ENCODE measurements at regions not wholly inside any gene's neighbourhood (a gene's known extent, or its start where the extent isn't known, plus 50 kb on each side); places are given as distances from the start of the nearest gene placed in this dataset.
"Not testable (repeated sequence)": the region's sequence is repeated elsewhere in the genome, so short reads cannot be mapped to it uniquely, and the experiment has no call there.

DNA sequence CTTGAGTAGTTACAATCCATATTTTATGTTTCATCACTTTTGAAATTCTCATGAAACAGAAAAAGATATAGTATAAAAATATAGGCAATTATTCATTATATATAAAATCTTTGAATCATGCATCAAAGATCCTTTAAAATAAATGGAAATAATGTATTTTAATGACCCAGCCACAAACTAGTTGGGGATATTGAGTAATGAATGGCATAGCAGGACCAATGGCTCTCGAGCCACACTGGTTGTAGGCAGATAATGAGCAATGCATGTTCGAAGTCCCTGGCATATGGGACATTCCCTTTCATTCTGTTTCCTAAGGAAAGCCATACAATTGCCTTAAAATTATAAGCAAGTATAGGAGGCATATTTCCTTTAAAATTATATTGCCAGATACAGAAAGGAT lies 107.4 kb upstream of the IL12A start:
- Mint-ChIP-seq H3K9me3 (no peaks in the 10 kb centered on the region), H3K36me3 (no peaks in the 10 kb centered on the region), H3K27me3 (peaks cover 17% of the 10 kb centered on the region), H3K27ac (no peak overlapping the region), H3K4me3 (no peak overlapping the region), H3K4me1 (ENCODE audit: low read depth) (no peaks in the 10 kb centered on the region)
- CTCF ChIA-PET = no interaction called here
- POLR2A ChIA-PET = no interaction called here
- intact Hi-C loops (cut with micrococcal nuclease) = loop anchor here (10.0 kb wide), 1 partner anchor 464 kb away; no protein-coding TSS in a partner anchor
- no peak for DNase-seq

DNA sequence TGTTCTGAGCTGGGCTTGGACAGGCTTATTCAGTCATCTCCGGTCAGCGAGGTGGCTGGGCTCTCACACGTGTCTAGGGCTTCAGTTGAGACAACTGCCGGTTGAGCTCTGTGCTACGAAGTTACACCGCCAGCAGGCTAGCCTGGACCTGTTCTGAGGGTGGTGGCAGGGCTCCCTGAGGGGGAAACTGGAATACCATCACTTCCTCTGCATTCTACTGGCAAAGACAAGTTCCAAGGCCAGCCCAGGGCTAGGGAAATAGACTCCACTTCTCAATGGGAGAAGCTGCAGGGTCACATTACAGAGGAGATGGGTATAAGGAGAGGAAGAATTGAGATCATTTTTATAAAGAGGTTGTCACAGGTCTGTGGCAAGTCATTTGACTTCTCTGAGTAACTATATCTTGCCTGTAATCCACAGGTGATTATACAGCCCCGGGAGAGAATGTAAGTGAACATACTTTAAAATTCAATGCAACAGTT lies 106.8 kb upstream of the IL12A start:
- intact Hi-C loops (cut with micrococcal nuclease) = loop anchor here (10.0 kb wide), 1 partner anchor 463 kb away; no protein-coding TSS in a partner anchor
- DNase-seq = no peak
- no peaks in the 10 kb centered on the region for H3K9me3 Mint-ChIP-seq
- no peaks in the 10 kb centered on the region for H3K36me3 Mint-ChIP-seq
- peaks cover 15% of the 10 kb centered on the region for H3K27me3 Mint-ChIP-seq
- no peaks in the 10 kb centered on the region for H3K4me1 Mint-ChIP-seq (ENCODE audit: low read depth)
- CTCF ChIA-PET = interaction anchor here (5.6 kb wide), 1 partner anchor 123 kb away, joined by 139 read pairs; no protein-coding TSS in a partner anchor
- H3K4me3 Mint-ChIP-seq = no peak overlapping the region
- no peak overlapping the region for H3K27ac Mint-ChIP-seq
- POLR2A ChIA-PET = no interaction called here

DNA sequence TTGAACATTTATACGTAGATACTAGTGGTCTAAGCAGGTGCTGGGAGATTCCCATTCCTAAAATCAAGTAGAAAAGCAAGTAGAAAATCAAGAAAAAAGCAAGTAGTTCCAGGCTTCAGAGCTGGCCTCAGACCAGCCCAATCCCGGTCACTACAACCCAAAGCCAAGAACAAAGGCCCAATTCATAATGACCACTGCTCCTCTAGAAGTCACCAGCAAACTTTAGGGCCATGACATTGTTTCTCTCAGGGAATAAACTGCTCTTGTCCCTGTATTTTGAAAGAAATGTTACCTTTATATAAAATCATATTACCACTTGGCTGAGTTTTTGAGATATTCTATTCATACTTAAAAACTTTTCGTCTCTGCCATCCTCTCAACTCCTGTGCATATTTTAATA lies 106.3 kb upstream of the IL12A start:
- no peak overlapping the region for H3K27ac Mint-ChIP-seq
- H3K27me3 Mint-ChIP-seq = peaks cover 15% of the 10 kb centered on the region
- DNase-seq = no peak
- intact Hi-C loops (cut with micrococcal nuclease) = loop anchor here (10.0 kb wide), 1 partner anchor 462 kb away; no protein-coding TSS in a partner anchor
- H3K9me3 Mint-ChIP-seq = no peaks in the 10 kb centered on the region
- ChIA-PET POLR2A (no interaction called here), CTCF (interaction anchor here (5.6 kb wide), 1 partner anchor 122 kb away, joined by 139 read pairs; no protein-coding TSS in a partner anchor)
- no peaks in the 10 kb centered on the region for H3K36me3 Mint-ChIP-seq
- no peak overlapping the region for H3K4me3 Mint-ChIP-seq
- H3K4me1 Mint-ChIP-seq (ENCODE audit: low read depth) = no peaks in the 10 kb centered on the region

DNA sequence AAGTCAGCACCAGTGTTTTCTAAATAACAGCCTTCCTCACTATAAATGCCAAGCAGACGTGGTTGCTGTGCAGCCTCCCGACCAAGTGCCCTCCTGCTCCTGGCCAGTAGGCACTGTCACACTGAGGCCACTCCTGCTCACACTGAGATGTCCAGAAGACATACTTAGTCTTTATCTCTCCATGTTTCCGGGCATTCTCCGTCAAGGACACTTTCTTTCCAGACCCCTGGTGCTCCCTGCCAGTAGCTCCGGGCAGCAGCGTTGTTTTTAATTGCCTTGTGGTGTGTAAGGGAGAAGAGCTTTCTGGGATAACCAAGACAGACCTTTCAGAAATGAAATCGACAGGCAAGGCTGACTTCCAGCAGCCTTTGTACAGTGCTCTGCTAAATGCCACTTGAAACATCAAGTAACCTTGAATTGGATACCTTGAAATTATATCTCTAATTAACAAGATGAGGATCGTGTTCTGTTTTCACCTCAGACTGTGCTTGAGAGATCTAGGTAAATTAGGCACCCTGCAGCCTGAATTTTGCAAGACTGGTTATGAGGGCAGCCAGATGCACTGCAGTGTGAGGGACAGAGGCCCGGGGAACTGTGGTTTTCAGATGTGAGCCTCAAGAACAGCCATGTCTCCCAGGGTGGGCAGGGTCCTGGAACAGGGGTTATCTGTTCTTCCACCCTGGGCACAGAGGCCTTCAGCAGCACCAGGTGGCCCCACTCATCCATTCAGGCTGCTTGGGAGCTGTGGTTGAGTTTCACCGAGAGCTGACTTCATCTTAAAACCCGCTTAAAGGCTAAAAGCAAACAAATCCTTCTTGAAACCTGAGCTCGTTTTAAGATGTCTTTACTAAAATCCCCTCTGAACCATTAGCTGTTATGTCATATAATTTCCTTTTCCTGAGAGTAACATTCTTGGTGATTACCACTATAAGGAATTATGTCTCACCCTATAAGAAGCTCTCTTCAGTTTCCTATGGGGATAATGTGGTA lies 105.5 kb upstream of the IL12A start:
- intact Hi-C loops (cut with micrococcal nuclease) = loop anchor here (10.0 kb wide), 1 partner anchor 462 kb away; no protein-coding TSS in a partner anchor
- Mint-ChIP-seq H3K27ac (no peak overlapping the region), H3K9me3 (no peaks in the 10 kb centered on the region), H3K4me3 (no peak overlapping the region), H3K27me3 (peaks cover 13% of the 10 kb centered on the region), H3K4me1 (ENCODE audit: low read depth) (no peaks in the 10 kb centered on the region), H3K36me3 (no peaks in the 10 kb centered on the region)
- DNase-seq = no peak
- POLR2A ChIA-PET = no interaction called here
- CTCF ChIA-PET = interaction anchor here (0.7 to 5.6 kb wide), 7 partner anchors 118 to 866 kb away, joined by 4 to 139 read pairs (median 4); no protein-coding TSS in a partner anchor

DNA sequence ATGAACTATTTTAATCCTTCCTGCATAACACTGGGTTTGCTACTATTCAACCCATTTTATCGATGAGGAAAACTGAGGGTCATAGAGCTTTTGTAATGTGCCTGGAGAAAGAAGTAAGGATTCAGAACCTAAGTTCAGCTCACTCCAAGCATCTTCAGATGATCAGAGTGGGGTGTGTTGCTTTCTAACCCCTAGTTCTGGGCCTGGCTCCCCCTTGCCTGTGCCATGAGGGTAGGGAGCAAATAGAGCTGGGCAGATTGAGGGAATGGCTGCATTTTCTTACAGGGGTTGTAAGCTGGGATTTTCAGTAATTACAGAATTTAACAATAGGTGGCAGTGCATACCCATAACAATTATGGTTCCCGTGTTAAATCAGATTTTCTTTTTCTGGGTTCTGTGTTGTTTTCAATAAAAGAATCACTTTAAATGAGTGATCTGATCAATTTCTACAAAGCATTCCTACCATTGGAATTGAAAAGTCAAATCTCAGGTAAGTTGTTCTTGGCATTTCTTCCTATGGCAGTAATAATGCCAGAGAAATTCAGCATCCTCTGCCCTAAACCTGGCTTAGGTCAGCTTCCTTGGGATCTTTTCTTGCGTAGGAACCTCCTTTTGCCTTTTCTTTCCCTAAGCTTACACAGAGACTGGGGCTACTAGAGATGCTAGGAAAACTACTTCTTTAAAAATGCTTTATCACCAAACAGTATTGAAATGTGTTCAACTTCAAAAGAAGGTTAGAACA lies 103.8 kb upstream of the IL12A start:
- no peaks in the 10 kb centered on the region for H3K4me1 Mint-ChIP-seq (ENCODE audit: low read depth)
- H3K27me3 Mint-ChIP-seq = peaks cover 13% of the 10 kb centered on the region
- H3K9me3 Mint-ChIP-seq = no peaks in the 10 kb centered on the region
- CTCF ChIA-PET = interaction anchor here (0.7 to 5.6 kb wide), 30 partner anchors 12 to 1057 kb away, joined by 3 to 139 read pairs (median 4); partner anchors contain the start of genes C3orf80 and IL12A
- no peak for DNase-seq
- no peak overlapping the region for H3K27ac Mint-ChIP-seq
- no peak overlapping the region for H3K4me3 Mint-ChIP-seq
- intact Hi-C loops (cut with micrococcal nuclease) = loop anchor here (1.0 to 10.0 kb wide), 2 partner anchors 121 to 460 kb away; no protein-coding TSS in a partner anchor
- POLR2A ChIA-PET = no interaction called here
- H3K36me3 Mint-ChIP-seq = no peaks in the 10 kb centered on the region

DNA sequence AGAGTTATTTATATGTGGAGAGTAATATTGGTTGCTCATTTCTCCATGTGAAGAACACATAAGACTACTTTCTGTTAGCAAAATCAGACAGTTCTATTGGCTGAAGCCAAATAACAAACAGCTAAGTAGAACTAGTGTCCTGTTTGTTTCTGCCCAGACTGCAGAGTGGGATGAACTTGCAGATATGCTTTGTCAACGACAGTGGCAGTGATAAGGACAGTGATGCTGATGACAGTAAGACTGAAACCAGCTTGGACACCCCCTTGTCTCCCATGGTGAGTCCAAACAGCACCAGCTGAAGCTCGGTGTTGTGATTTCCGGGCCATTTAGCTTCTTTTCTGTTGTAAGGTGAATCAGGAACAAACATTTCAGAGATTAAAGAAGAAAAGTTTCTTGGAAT lies 102.6 kb upstream of the IL12A start:
- ChIA-PET CTCF (interaction anchor here (0.9 to 5.6 kb wide), 11 partner anchors 11 to 600 kb away, joined by 3 to 139 read pairs (median 4); no protein-coding TSS in a partner anchor), POLR2A (no interaction called here)
- no peaks in the 10 kb centered on the region for H3K4me1 Mint-ChIP-seq (ENCODE audit: low read depth)
- DNase-seq = no peak
- no peaks in the 10 kb centered on the region for H3K9me3 Mint-ChIP-seq
- no peaks in the 10 kb centered on the region for H3K36me3 Mint-ChIP-seq
- intact Hi-C loops (cut with micrococcal nuclease) = loop anchor here (10.0 kb wide), 1 partner anchor 459 kb away; no protein-coding TSS in a partner anchor
- no peak overlapping the region for H3K4me3 Mint-ChIP-seq
- H3K27ac Mint-ChIP-seq = no peak overlapping the region
- peaks cover 9% of the 10 kb centered on the region for H3K27me3 Mint-ChIP-seq

DNA sequence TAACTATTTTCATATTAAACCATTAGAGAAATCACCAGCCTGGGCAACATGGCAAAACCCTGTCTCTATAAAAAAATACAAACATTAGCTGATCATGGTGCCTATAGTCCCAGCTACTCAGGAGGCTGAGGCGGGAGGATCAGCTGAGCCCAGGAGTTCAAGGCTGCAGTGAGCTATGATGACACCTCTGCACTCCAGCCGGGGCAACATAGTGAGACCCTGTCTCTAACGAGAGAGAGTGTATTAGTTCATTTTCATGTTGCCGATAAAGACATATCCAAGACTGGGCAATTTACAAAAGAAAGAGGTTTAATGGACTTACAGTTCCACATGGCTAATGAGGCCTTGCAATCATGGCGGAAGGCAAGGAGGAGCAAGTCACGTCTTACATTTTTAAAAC lies 102.1 kb upstream of the IL12A start:
- H3K4me3 Mint-ChIP-seq; POLR2A ChIA-PET; H3K27me3 Mint-ChIP-seq; H3K9me3 Mint-ChIP-seq; H3K27ac Mint-ChIP-seq; DNase-seq; H3K36me3 Mint-ChIP-seq; H3K4me1 Mint-ChIP-seq (ENCODE audit: low read depth): not testable (repeated sequence)
- CTCF ChIA-PET = interaction anchor here (0.9 to 5.6 kb wide), 9 partner anchors 12 to 600 kb away, joined by 3 to 139 read pairs (median 4); no protein-coding TSS in a partner anchor
- intact Hi-C loops (cut with micrococcal nuclease) = loop anchor here (10.0 kb wide), 1 partner anchor 458 kb away; no protein-coding TSS in a partner anchor

DNA sequence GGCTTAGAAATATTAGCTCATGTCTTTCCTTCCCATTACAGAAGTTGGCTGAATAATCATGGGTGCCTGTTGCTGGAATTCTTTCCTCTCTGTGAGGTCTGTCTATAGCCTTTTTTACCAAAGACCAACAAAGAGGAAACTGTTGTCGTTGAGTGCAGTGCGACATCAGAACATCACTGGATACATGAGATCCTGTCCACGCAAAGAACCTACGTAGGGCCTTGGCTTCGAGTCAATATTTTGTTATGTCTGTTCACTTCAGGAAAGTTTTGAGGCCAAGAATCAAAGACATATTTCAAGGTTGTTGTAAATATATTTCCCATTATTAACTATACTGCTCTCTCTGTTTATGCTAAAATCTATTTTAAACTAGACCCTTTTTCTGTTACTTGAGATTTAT lies 101.5 kb upstream of the IL12A start:
- ChIA-PET POLR2A (no interaction called here), CTCF (interaction anchor here (1.0 to 5.6 kb wide), 3 partner anchors 23 to 455 kb away, joined by 3 to 139 read pairs (median 4); no protein-coding TSS in a partner anchor)
- Mint-ChIP-seq H3K27me3 (peaks cover 7% of the 10 kb centered on the region), H3K36me3 (no peaks in the 10 kb centered on the region), H3K4me1 (ENCODE audit: low read depth) (no peaks in the 10 kb centered on the region), H3K4me3 (no peak overlapping the region), H3K27ac (no peak overlapping the region), H3K9me3 (no peaks in the 10 kb centered on the region)
- DNase-seq = no peak
- intact Hi-C loops (cut with micrococcal nuclease) = loop anchor here (10.0 kb wide), 1 partner anchor 458 kb away; no protein-coding TSS in a partner anchor

DNA sequence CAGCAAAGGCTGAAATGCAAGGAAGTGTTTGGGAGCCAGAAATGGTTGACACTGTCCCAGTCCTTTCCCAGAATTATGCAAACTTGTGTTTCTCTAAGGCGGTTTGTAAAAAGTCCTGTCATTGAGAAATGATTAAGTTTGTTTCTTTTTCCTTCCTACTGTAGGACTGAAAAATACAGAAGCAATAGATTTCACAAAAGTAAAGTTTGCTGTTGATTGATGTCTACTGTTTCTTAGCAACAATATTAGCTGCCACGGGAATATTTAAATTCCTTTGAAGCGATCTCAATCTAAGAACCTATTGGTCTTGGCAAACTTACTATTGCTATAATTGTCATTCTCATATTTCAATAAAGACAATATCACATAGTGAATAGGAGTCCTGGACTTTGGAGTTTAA lies 100.7 kb upstream of the IL12A start:
- intact Hi-C loops (cut with micrococcal nuclease) = loop anchor here (10.0 kb wide), 1 partner anchor 457 kb away; no protein-coding TSS in a partner anchor
- POLR2A ChIA-PET = no interaction called here
- CTCF ChIA-PET = interaction anchor here (0.8 to 1.6 kb wide), 4 partner anchors 8 to 119 kb away, joined by 3 to 6 read pairs (median 4); partner anchors contain the start of gene IL12A
- H3K9me3 Mint-ChIP-seq = no peaks in the 10 kb centered on the region
- no peak for DNase-seq
- no peak overlapping the region for H3K4me3 Mint-ChIP-seq
- no peak overlapping the region for H3K27ac Mint-ChIP-seq
- H3K4me1 Mint-ChIP-seq (ENCODE audit: low read depth) = no peaks in the 10 kb centered on the region
- no peaks in the 10 kb centered on the region for H3K36me3 Mint-ChIP-seq
- H3K27me3 Mint-ChIP-seq = peaks cover 5% of the 10 kb centered on the region

DNA sequence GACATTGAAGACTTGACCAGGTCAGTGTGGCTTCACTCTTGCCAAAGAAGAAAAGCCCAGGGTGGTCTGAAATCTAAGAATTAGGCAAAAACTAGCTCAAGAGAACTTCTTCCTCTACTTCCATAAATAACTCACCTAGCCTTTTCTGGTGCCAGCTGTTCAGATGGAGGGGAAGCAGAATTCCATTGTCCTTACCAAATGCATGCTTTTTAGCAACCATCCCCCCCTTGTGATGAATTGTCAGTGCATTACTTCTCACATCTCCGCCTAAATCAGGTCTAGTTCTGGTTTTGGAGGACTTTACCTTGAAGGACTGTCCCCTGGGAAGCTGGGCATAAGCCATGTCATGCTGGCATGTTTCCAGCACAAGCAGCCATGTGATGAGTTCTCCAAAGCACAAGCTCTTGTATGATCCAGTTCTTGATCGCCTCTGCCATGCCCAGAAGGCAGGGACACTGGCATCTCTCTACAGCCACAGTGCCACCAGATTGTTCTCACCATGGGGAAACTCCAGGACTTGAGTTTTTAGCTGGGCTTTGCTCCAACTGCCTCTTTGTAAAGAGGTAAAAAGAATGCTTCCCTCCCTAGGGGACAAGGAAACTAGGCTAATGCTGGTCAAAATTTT lies 96.4 kb upstream of the IL12A start:
- no peaks in the 10 kb centered on the region for H3K36me3 Mint-ChIP-seq
- H3K4me1 Mint-ChIP-seq (ENCODE audit: low read depth) = no peaks in the 10 kb centered on the region
- ChIA-PET POLR2A (no interaction called here), CTCF (interaction anchor here (0.8 to 1.4 kb wide), 2 partner anchors 114 to 140 kb away, joined by 4 read pairs; no protein-coding TSS in a partner anchor)
- peaks cover 9% of the 10 kb centered on the region for H3K27me3 Mint-ChIP-seq
- intact Hi-C loops (cut with micrococcal nuclease) = no loop called here
- H3K4me3 Mint-ChIP-seq = no peak overlapping the region
- H3K27ac Mint-ChIP-seq = no peak overlapping the region
- no peak for DNase-seq
- no peaks in the 10 kb centered on the region for H3K9me3 Mint-ChIP-seq

DNA sequence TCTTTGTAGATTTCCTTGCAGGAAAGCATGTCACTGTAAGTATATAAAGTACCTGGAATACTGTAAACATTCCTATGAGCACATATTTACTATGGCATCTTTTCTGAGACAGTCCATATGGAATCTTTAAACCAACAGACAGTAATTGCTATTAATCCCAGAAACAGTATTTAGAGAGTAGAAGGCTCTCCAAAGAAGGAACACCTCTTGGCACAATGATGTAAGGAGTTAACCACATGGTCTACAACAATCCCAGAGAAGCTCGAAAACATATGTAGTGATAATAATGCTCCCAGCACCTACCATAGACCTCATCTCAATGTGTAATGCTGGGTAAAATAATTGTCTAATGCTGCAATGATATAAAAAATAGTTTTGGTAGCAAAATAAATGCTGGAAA lies 95.8 kb upstream of the IL12A start:
- H3K27me3 Mint-ChIP-seq = peaks cover 9% of the 10 kb centered on the region
- H3K27ac Mint-ChIP-seq = no peak overlapping the region
- H3K4me3 Mint-ChIP-seq = no peak overlapping the region
- H3K9me3 Mint-ChIP-seq = no peaks in the 10 kb centered on the region
- intact Hi-C loops (cut with micrococcal nuclease) = no loop called here
- POLR2A ChIA-PET = no interaction called here
- H3K4me1 Mint-ChIP-seq (ENCODE audit: low read depth) = no peaks in the 10 kb centered on the region
- H3K36me3 Mint-ChIP-seq = no peaks in the 10 kb centered on the region
- CTCF ChIA-PET = interaction anchor here (0.8 to 1.4 kb wide), 2 partner anchors 114 to 139 kb away, joined by 4 read pairs; no protein-coding TSS in a partner anchor
- DNase-seq = no peak

All from activated CD4-positive, alpha-beta memory T cell treated with anti-CD3 and anti-CD28 coated beads for 36 hours (primary cell).